T47D (cell line): ENCODE measurements at regions not wholly inside any gene's neighbourhood (a gene's known extent, or its start where the extent isn't known, plus 50 kb on each side); places are given as distances from the start of the nearest gene placed in this dataset.
A peak's percentile ranks its signal among the peaks of the same experiment; 100 is the strongest.

ENCODE experiments used
- DNase-seq, 2 experiments: peaks; one replicate each; pipeline versions ENCODE4 v3.0.0 to v3.0.0-alpha.2; 2011 to 2012; ENCODE audit warnings: low read depth in 1 of 2, low spot score in 1 of 2
- JUND ChIP-seq: IDR thresholded peaks from 2 replicates; pipeline ENCODE4 v1.6.1; 2012; ENCODE audit warnings: low read depth
- in situ Hi-C: cut with HindIII; loops from 2 replicates; pipeline ENCODE4 v1.10.0; 2016; ENCODE audit warnings: low sequenced_read_pairs, low pct_unique_long_range_greater_than_20kb

DNA sequence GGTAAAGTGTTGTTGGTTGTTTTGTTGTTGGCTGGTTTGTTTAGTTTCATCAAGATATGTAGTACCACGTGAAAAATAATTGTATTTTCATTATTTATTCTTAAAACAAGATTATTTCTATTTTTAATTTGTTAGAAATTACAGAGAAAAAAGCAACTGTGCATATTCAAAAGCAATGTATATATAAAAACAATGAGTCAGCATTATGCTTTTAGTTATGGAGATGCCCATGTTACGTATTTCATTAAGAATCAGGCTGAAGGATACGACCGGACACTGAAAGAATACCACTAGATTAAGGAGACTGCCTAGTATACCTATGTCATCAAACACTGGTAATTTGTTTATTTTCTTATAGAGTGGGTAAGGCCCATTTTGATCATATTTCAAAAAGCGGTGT is 1188.4 kb upstream of the NXPH2 start:
- no peak for DNase-seq
- in situ Hi-C loops = no loop called here
- TF ChIP-seq JUND = no peak

- in situ Hi-C loops = no loop called here
- no peak for DNase-seq
Measured at GRCh38 chr2:139967665-139968064, 1187.5 kb upstream of the NXPH2 start.

DNA sequence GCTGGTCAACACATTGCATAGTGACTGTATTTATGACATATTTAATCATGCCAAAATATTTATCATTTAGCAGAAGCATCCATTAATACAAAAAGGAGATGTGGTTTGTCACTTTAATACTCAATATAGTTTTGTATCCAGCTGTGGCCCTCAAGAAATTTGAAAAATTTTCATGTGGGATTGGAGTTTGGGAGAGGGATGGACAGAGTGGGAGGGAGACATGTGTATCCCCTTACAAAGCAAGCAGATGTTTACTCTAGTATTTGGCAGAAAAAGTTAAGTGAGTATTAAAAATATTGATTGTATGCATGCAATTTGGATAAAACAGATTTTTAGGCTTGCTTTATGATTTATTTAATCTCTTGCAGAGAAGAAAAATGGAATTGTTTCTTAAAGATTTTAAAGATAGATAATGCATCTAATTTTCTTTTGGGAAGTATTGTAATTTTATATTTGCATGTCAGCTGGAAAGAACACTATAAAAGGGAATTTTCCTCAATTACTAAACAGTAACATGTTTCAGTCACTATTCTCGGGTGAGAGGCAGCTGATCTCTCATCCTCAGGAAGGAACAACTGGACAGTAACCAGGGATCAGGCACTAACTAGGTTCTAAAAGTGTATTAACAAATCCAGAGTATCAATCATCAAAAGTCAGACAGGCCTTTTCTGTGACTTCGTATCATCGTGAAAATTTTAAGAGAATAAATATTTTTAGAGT is 1184.7 kb upstream of the NXPH2 start:
- no peak for TF ChIP-seq JUND
- DNase-seq = no peak
- in situ Hi-C loops = no loop called here

More at GRCh38 chr2:139967665-139968064, 1187.5 kb upstream of the NXPH2 start:
- TF ChIP-seq JUND = no peak

GRCh38 chr2:139963863-139964355 is 1183.7 kb upstream of the NXPH2 start:
- no peak for DNase-seq

DNA sequence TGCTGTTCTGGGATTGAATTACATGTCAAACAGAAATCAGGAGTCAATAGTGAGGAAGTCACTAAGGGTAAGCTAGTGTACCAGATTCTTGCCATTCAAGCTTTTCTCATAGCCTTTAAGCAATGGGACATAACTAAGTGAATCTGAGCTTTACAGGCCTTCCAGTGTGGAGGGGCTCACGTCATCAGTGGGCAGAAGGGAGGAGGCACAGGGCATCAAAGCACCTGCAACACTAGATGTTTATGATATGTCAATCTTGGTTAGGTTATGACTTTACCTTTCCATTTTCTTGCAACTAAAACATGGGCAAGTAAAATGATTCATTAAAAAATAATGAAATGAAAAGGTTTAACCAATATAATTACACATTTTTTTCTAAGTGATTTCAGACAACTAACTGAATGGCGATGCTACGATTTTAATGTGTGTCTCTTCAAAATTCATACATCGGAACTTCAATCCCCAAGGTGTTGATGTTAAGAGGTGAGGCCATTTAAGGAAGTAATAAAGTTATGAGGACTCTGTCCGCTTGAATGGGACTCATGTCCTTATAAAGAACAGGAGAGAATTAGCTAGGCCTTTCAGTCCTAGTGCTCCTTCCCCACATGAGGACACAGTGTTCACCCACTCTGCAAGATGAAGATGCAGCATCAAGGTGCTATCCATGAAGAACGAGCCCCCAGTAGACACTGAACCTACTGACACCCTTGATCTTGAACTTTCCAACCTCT is 1169.2 kb upstream of the NXPH2 start:
- in situ Hi-C loops = no loop called here
- TF ChIP-seq JUND = no peak
- no peak for DNase-seq

More at GRCh38 chr2:139963863-139964355, 1183.7 kb upstream of the NXPH2 start:
- TF ChIP-seq JUND = no peak
- in situ Hi-C loops = no loop called here

- no peak for TF ChIP-seq JUND
- in situ Hi-C loops = no loop called here
- no peak for DNase-seq
Measured at GRCh38 chr2:139946690-139947089, 1166.5 kb upstream of the NXPH2 start.

DNA sequence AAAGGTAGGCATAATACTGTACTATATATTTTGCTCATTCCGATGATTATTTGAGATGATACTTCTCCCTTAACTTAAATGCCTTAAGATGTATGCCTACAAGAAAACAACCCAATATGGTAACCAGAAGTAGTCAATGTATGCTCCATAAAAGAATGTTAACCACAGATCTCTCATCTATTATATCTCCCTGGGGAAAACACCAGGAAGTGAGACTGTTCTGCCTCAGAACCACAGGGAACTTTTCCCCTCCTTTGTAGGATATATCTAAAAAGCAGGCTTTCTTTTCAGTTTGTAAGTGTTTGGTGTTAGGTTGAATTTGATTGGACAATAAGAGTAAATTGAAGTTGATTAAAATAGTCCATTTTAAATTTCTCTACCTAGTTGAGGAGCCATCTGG is 1160.5 kb upstream of the NXPH2 start:
- in situ Hi-C loops = no loop called here
- TF ChIP-seq JUND = no peak
- DNase-seq = no peak

- TF ChIP-seq JUND = no peak
- DNase-seq = no peak
- in situ Hi-C loops = no loop called here
Measured at GRCh38 chr2:139925903-139926302, 1145.7 kb upstream of the NXPH2 start.

GRCh38 chr2:139924070-139924469 is 1143.9 kb upstream of the NXPH2 start:
- DNase-seq = no peak
- in situ Hi-C loops = no loop called here
- no peak for TF ChIP-seq JUND

GRCh38 chr2:139918982-139919381 is 1138.8 kb upstream of the NXPH2 start:
- in situ Hi-C loops = no loop called here
- no peak for DNase-seq
- no peak for TF ChIP-seq JUND

GRCh38 chr2:139917690-139918384 is 1137.6 kb upstream of the NXPH2 start:
- no peak for DNase-seq
- in situ Hi-C loops = no loop called here
- TF ChIP-seq JUND = no peak

DNA sequence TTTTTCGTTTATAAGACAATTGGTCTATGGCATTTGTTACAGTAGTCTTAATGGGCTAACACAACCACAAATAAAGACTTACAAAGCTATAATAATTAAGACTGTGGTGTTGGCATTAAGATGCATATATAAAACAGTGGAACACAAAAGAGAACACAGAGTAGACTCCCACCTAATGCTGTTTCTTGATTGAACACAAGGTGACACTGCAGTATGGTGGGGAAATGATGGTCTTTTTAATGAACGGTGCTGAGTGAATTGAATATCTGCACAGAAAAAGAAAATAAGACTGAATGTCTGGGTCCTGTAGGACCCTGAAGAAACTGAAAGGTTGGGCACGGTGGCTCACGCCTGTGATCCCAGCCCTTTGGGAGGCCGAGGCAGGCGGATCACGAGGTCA is 1136.6 kb upstream of the NXPH2 start:
- TF ChIP-seq JUND = no peak
- in situ Hi-C loops = no loop called here
- peak in 1 of 2 experiments; percentile 10 for DNase-seq

DNA sequence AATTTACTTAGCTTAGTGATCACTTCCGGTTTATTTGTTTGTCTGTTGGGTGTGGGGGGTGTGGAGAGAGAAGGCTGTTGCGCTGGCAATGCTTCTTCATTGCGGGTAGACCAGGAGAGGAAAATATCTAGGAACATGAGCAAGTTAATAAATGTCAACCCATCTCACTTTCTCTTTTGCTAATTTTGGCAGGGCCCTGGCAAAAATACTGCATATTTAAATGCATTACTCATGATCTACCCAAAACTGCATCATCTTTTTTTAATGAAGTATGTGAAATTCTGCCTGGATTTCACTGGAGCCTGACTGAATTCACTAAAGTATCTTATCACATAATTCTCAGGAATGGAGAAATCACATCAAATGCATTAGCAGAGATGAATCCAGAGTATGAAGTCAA is 1131.0 kb upstream of the NXPH2 start:
- DNase-seq = no peak
- in situ Hi-C loops = no loop called here
- no peak for TF ChIP-seq JUND
